ENCODE measurements at regions not wholly inside any gene's neighbourhood (a gene's known extent, or its start where the extent isn't known, plus 50 kb on each side); places are given as distances from the start of the nearest gene placed in this dataset.

DNA sequence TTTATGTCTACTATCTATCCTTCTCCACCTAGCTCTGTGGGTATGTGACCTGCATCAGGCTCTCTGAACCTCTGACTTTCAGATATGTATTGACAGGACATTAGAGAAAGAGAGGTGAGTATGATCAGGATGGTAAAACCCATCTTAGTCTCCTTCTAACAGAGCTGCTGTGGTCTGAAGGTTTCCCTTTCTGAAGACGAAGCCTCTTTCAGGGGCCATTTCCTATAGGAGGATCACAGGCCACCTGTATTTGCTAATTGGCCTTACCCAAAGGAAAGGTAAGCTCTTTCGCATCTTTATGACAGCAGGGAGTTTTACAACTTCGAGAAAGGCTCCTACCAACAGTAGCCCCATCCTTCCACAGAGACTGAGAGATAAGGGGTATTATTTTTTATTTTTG lies 442.9 kb downstream of the KCNJ3 start:
- H3K79me2 ChIP-seq (ENCODE audit: control insufficient read depth, insufficient read depth, low read length, poor library complexity): no peaks in the 10 kb centered on the region
- H4K12ac ChIP-seq (ENCODE audit: low read depth, low read length): no peak overlapping the region
- H2BK5ac ChIP-seq (ENCODE audit: low read depth, low read length, poor library complexity): no peak overlapping the region
- no peak overlapping the region for H3K18ac ChIP-seq (ENCODE audit: low read length)
- H4K91ac ChIP-seq (ENCODE audit: low read depth, low read length): no peak overlapping the region
- no peak overlapping the region for H3K9ac ChIP-seq (ENCODE audit: low read length)
- no peaks in the 10 kb centered on the region for H3K4me1 ChIP-seq (ENCODE audit: control insufficient read depth in 1 of 2, insufficient read depth in 2 of 2, low read length in 2 of 2)
- H3K27me3 ChIP-seq (ENCODE audit: insufficient read depth, low read length): no peaks in the 10 kb centered on the region
- H3K23ac ChIP-seq (ENCODE audit: low read length): no peak overlapping the region
- H2AFZ ChIP-seq (ENCODE audit: insufficient read depth, low read length, poor library complexity): no peak overlapping the region
- H2AK5ac ChIP-seq (ENCODE audit: low read length): no peak overlapping the region
- no peaks in the 10 kb centered on the region for H3K36me3 ChIP-seq (ENCODE audit: control insufficient read depth in 1 of 2, insufficient read depth in 2 of 2, low read length in 2 of 2)
- no peak overlapping the region for H2BK120ac ChIP-seq (ENCODE audit: insufficient read depth, low read length, poor library complexity)
- H3K4me2 ChIP-seq (ENCODE audit: low read length): no peak overlapping the region
- no CpG with 5 or more reads among the region's 3 CpGs for WGBS (ENCODE audit: extremely low coverage, insufficient coverage, insufficient read length)
- H3K79me1 ChIP-seq (ENCODE audit: low read length): no peaks in the 10 kb centered on the region
- H3K9me3 ChIP-seq (ENCODE audit: insufficient read depth, low read depth, low read length): no peaks in the 10 kb centered on the region
- no peak overlapping the region for H4K8ac ChIP-seq (ENCODE audit: low read depth, low read length)
- no peak overlapping the region for H3K27ac ChIP-seq (ENCODE audit: low read depth, low read length)
- no peak overlapping the region for H3K14ac ChIP-seq (ENCODE audit: low read length)
- no peak for DNase-seq
- H3K4ac ChIP-seq (ENCODE audit: low read depth, low read length): no peak overlapping the region
- no peak overlapping the region for H2BK12ac ChIP-seq (ENCODE audit: low read length)
- no peak overlapping the region for H3K4me3 ChIP-seq (ENCODE audit: low read depth, low read length)

DNA sequence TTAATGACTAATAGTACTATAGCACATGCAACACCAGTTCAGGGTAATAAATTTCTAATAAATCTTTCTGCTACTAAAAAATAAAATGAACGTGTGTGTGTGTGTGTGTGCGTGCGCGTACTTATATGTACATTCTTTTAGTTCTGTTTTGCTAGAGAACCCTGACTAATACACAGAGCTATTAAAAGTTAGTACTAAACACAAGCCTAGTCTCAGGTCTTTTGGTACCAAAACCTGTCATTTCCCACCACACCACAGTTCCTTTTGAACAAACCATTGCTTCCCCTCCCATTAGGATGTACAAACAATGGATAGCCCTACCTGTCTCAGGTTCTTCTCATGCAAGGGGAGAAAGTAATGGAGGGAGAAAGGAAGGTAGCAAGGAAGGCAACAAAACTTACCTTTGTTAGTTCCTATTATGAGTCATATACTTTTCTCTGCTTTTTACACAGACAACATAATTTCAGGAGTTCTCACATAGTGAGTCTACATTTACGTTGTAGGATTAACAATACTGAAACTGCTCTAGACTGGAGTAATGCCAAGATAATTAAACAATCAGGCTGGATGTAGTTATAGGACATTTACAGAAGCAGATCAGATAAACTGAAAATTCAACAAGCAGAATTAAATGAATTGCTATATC lies 427.2 kb downstream of the KCNJ3 start:
- no peak overlapping the region for H4K12ac ChIP-seq (ENCODE audit: low read depth, low read length)
- no peak overlapping the region for H2AK5ac ChIP-seq (ENCODE audit: low read length)
- no peak overlapping the region for H3K14ac ChIP-seq (ENCODE audit: low read length)
- no peak overlapping the region for H2AFZ ChIP-seq (ENCODE audit: insufficient read depth, low read length, poor library complexity)
- H2BK12ac ChIP-seq (ENCODE audit: low read length): no peak overlapping the region
- DNase-seq: no peak
- H3K9me3 ChIP-seq (ENCODE audit: insufficient read depth, low read depth, low read length): no peaks in the 10 kb centered on the region
- WGBS (ENCODE audit: extremely low coverage, insufficient coverage, insufficient read length): no CpG with 5 or more reads among the region's 5 CpGs
- H3K36me3 ChIP-seq (ENCODE audit: control insufficient read depth in 1 of 2, insufficient read depth in 2 of 2, low read length in 2 of 2): no peaks in the 10 kb centered on the region
- H3K79me1 ChIP-seq (ENCODE audit: low read length): no peaks in the 10 kb centered on the region
- no peak overlapping the region for H3K18ac ChIP-seq (ENCODE audit: low read length)
- no peak overlapping the region for H4K8ac ChIP-seq (ENCODE audit: low read depth, low read length)
- H3K4me3 ChIP-seq (ENCODE audit: low read depth, low read length): no peak overlapping the region
- no peak overlapping the region for H3K27ac ChIP-seq (ENCODE audit: low read depth, low read length)
- H3K4me2 ChIP-seq (ENCODE audit: low read length): no peak overlapping the region
- H3K23ac ChIP-seq (ENCODE audit: low read length): no peak overlapping the region
- H3K9ac ChIP-seq (ENCODE audit: low read length): no peak overlapping the region
- no peak overlapping the region for H4K91ac ChIP-seq (ENCODE audit: low read depth, low read length)
- no peak overlapping the region for H3K4ac ChIP-seq (ENCODE audit: low read depth, low read length)
- H2BK120ac ChIP-seq (ENCODE audit: insufficient read depth, low read length, poor library complexity): no peak overlapping the region
- no peaks in the 10 kb centered on the region for H3K4me1 ChIP-seq (ENCODE audit: control insufficient read depth in 1 of 2, insufficient read depth in 2 of 2, low read length in 2 of 2)
- H2BK5ac ChIP-seq (ENCODE audit: low read depth, low read length, poor library complexity): no peak overlapping the region
- no peaks in the 10 kb centered on the region for H3K79me2 ChIP-seq (ENCODE audit: control insufficient read depth, insufficient read depth, low read length, poor library complexity)
- no peaks in the 10 kb centered on the region for H3K27me3 ChIP-seq (ENCODE audit: insufficient read depth, low read length)

GRCh38 chr2:155115846-155116245 lies 417.4 kb downstream of the KCNJ3 start:
- no peak overlapping the region for H3K27ac ChIP-seq (ENCODE audit: low read depth, low read length)
- no peaks in the 10 kb centered on the region for H3K4me1 ChIP-seq (ENCODE audit: control insufficient read depth in 1 of 2, insufficient read depth in 2 of 2, low read length in 2 of 2)
- H3K79me2 ChIP-seq (ENCODE audit: control insufficient read depth, insufficient read depth, low read length, poor library complexity): no peaks in the 10 kb centered on the region
- H3K27me3 ChIP-seq (ENCODE audit: insufficient read depth, low read length): no peaks in the 10 kb centered on the region
- WGBS (ENCODE audit: extremely low coverage, insufficient coverage, insufficient read length): no CpG with 5 or more reads among the region's 1 CpG
- H3K9me3 ChIP-seq (ENCODE audit: insufficient read depth, low read depth, low read length): no peaks in the 10 kb centered on the region
- H2BK12ac ChIP-seq (ENCODE audit: low read length): no peak overlapping the region
- no peak overlapping the region for H3K4ac ChIP-seq (ENCODE audit: low read depth, low read length)
- no peak overlapping the region for H4K12ac ChIP-seq (ENCODE audit: low read depth, low read length)
- H3K9ac ChIP-seq (ENCODE audit: low read length): no peak overlapping the region
- no peak overlapping the region for H3K14ac ChIP-seq (ENCODE audit: low read length)
- H3K4me3 ChIP-seq (ENCODE audit: low read depth, low read length): no peak overlapping the region
- DNase-seq: no peak
- H3K18ac ChIP-seq (ENCODE audit: low read length): no peak overlapping the region
- no peak overlapping the region for H2BK5ac ChIP-seq (ENCODE audit: low read depth, low read length, poor library complexity)
- H3K4me2 ChIP-seq (ENCODE audit: low read length): no peak overlapping the region
- H2BK120ac ChIP-seq (ENCODE audit: insufficient read depth, low read length, poor library complexity): no peak overlapping the region
- no peak overlapping the region for H4K8ac ChIP-seq (ENCODE audit: low read depth, low read length)
- H3K36me3 ChIP-seq (ENCODE audit: control insufficient read depth in 1 of 2, insufficient read depth in 2 of 2, low read length in 2 of 2): no peaks in the 10 kb centered on the region
- H2AK5ac ChIP-seq (ENCODE audit: low read length): no peak overlapping the region
- H2AFZ ChIP-seq (ENCODE audit: insufficient read depth, low read length, poor library complexity): no peak overlapping the region
- H3K79me1 ChIP-seq (ENCODE audit: low read length): no peaks in the 10 kb centered on the region
- H4K91ac ChIP-seq (ENCODE audit: low read depth, low read length): no peak overlapping the region
- no peak overlapping the region for H3K23ac ChIP-seq (ENCODE audit: low read length)

DNA sequence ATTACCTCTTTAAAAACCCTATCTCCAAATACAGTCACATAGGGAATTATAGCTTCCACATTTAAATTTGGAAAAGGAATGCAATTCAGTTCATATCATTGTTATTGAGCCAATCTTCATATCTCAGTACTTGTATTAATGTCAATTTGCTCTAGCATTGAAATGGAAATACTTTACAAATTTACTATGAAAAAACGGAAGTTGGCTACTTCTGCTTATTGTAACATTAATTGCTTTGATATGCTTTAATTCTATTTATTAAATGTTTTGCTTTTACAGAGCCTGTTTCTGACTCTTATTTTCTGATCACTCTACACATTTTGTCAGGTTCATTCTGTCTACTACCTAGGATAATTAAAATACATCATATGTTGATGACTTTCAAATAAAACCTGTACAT lies 412.6 kb downstream of the KCNJ3 start:
- Histone ChIP-seq H4K12ac (ENCODE audit: low read depth, low read length) (no peak overlapping the region), H3K23ac (ENCODE audit: low read length) (no peak overlapping the region), H2BK12ac (ENCODE audit: low read length) (no peak overlapping the region), H2AK5ac (ENCODE audit: low read length) (no peak overlapping the region), H3K79me2 (ENCODE audit: control insufficient read depth, insufficient read depth, low read length, poor library complexity) (no peaks in the 10 kb centered on the region), H3K9me3 (ENCODE audit: insufficient read depth, low read depth, low read length) (no peaks in the 10 kb centered on the region), H4K91ac (ENCODE audit: low read depth, low read length) (no peak overlapping the region), H2AFZ (ENCODE audit: insufficient read depth, low read length, poor library complexity) (no peak overlapping the region), H3K14ac (ENCODE audit: low read length) (no peak overlapping the region), H2BK5ac (ENCODE audit: low read depth, low read length, poor library complexity) (no peak overlapping the region), H3K36me3 (ENCODE audit: control insufficient read depth in 1 of 2, insufficient read depth in 2 of 2, low read length in 2 of 2) (peaks cover 0 to 1% of the 10 kb centered on the region in 2 experiments), H3K9ac (ENCODE audit: low read length) (no peak overlapping the region), H3K18ac (ENCODE audit: low read length) (no peak overlapping the region), H3K4me1 (ENCODE audit: control insufficient read depth in 1 of 2, insufficient read depth in 2 of 2, low read length in 2 of 2) (no peaks in the 10 kb centered on the region), H3K27me3 (ENCODE audit: insufficient read depth, low read length) (no peaks in the 10 kb centered on the region), H4K8ac (ENCODE audit: low read depth, low read length) (no peak overlapping the region), H3K4me3 (ENCODE audit: low read depth, low read length) (no peak overlapping the region), H3K4me2 (ENCODE audit: low read length) (no peak overlapping the region), H3K79me1 (ENCODE audit: low read length) (no peaks in the 10 kb centered on the region), H2BK120ac (ENCODE audit: insufficient read depth, low read length, poor library complexity) (no peak overlapping the region), H3K27ac (ENCODE audit: low read depth, low read length) (no peak overlapping the region), H3K4ac (ENCODE audit: low read depth, low read length) (no peak overlapping the region)
- no peak for DNase-seq
- no CpG with 5 or more reads among the region's 1 CpG for WGBS (ENCODE audit: extremely low coverage, insufficient coverage, insufficient read length)
